DND-41 (cell line): ENCODE measurements at regions not wholly inside any gene's neighbourhood (a gene's known extent, or its start where the extent isn't known, plus 50 kb on each side); places are given as distances from the start of the nearest gene placed in this dataset.

Source experiments
- ATAC-seq: fragments of 200-7000 bp; cut with Tn5 transposase; 3 replicates; pipeline ENCODE4 v1.9.1; 2021; ENCODE audit warnings: low read depth; ENCODE audit not compliant: insufficient read depth
- DNase-seq: peaks from one replicate; pipeline ENCODE4 v3.0.0-alpha.2; 2020
- H2AFZ ChIP-seq: 2 replicates; pipeline ENCODE4 v1.6.0; 2012; ENCODE audit warnings: low read depth, low read length
- H3K27ac ChIP-seq: 2 replicates; pipeline ENCODE4 v1.5.1; 2012; ENCODE audit warnings: low read length, inconsistent platforms
- H3K27me3 ChIP-seq: fragments of 200-600 bp; sonication (generic); 2 replicates; pipeline ENCODE4 v1.6.0; 2012; ENCODE audit warnings: low read length, mild to moderate bottlenecking, inconsistent platforms; ENCODE audit not compliant: insufficient read depth, poor library complexity
- H3K36me3 ChIP-seq: 2 replicates; pipeline ENCODE4 v1.5.1; 2012; ENCODE audit warnings: low read length, inconsistent platforms; ENCODE audit not compliant: insufficient read depth
- H3K4me1 ChIP-seq: 2 replicates; pipeline ENCODE4 v1.5.1; 2012; ENCODE audit warnings: mild to moderate bottlenecking, low read length; ENCODE audit not compliant: insufficient read depth
- H3K4me2 ChIP-seq: 2 replicates; pipeline ENCODE4 v1.6.0; 2012; ENCODE audit warnings: mild to moderate bottlenecking, moderate library complexity, low read length, inconsistent platforms; ENCODE audit not compliant: insufficient read depth
- H3K4me3 ChIP-seq, 2 experiments: fragments of 200-600 bp in 1 of 2; shearing (Covaris generic) in 1 of 2; 2 replicates each; pipeline ENCODE4 v1.5.1; 2012 to 2016; ENCODE audit warnings: inconsistent platforms in 2 of 2, low read length in 2 of 2, mild to moderate bottlenecking in 2 of 2, low read depth in 1 of 2, moderate library complexity in 1 of 2
- H3K79me2 ChIP-seq: 2 replicates; pipeline ENCODE4 v1.6.0; 2012; ENCODE audit warnings: low read length, inconsistent platforms; ENCODE audit not compliant: insufficient read depth
- H3K9ac ChIP-seq: 2 replicates; pipeline ENCODE4 v1.6.0; 2012; ENCODE audit warnings: low read depth, mild to moderate bottlenecking, inconsistent platforms, low read length, moderate library complexity
- H3K9me3 ChIP-seq: 2 replicates; pipeline ENCODE4 v1.5.1; 2012; ENCODE audit warnings: low read length, moderate library complexity, mild to moderate bottlenecking, inconsistent platforms; ENCODE audit not compliant: insufficient read depth, severe bottlenecking
- H4K20me1 ChIP-seq: 2 replicates; pipeline ENCODE4 v1.6.0; 2012; ENCODE audit warnings: low read length; ENCODE audit not compliant: insufficient read depth
- EZH2 ChIP-seq: IDR thresholded peaks from 3 replicates; pipeline ENCODE4 v1.6.1; 2012; ENCODE audit warnings: borderline replicate concordance, low read depth, mild to moderate bottlenecking, moderate library complexity, low read length, inconsistent platforms; ENCODE audit not compliant: severe bottlenecking
- TF ChIP-seq, protein P1 (sequence below): IDR thresholded peaks from 2 replicates; pipeline ENCODE4 v1.5.1; 2012; ENCODE audit warnings: borderline replicate concordance, low read length, moderate library complexity, mild to moderate bottlenecking; ENCODE audit not compliant: poor library complexity, severe bottlenecking; ENCODE audit errors: extremely low read depth

DNA sequence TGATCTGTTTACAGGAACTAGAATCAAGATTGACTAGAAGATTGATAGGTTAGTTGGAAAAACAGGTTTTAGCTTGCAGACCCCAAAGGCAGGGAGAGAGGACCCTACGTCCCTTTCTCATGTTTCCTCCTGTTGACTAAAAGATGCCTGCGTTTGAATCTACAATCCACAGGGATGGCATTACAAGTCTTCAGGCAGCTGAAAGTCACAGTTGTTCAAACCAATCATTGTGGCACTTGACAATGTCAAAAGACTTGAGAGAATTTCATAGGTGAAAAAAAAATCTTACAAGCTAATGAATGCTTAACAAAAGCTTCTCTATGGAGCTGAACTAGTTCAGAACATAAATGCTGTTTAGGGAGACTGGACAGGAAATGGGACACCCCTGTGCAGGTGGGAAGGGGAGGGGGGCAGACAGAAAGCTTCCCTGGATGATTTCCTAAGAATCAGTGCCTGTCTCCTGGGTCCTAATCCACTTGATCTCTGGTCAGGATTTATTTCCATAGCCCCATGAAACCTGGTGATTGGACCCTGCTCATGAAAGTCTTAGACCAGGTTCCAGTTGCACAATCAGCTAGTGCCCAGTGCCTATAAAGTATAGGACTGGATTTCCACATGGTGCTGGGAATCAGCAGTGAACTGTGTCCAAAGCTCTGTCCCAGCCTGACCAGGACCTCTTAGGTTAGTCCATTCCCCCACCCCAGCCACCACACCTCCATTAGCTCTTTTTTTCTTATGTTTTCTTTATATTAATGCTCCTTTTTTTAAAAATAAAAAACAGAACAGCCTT, 91.6 kb upstream of the BCAR3 start:
- TF ChIP-seq EZH2, result no peak
- TF ChIP-seq, protein P1, sequence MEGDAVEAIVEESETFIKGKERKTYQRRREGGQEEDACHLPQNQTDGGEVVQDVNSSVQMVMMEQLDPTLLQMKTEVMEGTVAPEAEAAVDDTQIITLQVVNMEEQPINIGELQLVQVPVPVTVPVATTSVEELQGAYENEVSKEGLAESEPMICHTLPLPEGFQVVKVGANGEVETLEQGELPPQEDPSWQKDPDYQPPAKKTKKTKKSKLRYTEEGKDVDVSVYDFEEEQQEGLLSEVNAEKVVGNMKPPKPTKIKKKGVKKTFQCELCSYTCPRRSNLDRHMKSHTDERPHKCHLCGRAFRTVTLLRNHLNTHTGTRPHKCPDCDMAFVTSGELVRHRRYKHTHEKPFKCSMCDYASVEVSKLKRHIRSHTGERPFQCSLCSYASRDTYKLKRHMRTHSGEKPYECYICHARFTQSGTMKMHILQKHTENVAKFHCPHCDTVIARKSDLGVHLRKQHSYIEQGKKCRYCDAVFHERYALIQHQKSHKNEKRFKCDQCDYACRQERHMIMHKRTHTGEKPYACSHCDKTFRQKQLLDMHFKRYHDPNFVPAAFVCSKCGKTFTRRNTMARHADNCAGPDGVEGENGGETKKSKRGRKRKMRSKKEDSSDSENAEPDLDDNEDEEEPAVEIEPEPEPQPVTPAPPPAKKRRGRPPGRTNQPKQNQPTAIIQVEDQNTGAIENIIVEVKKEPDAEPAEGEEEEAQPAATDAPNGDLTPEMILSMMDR, result no peak
- no peak for DNase-seq
- no peaks in the 10 kb centered on the region for H3K79me2 ChIP-seq
- H2AFZ ChIP-seq, result no peak overlapping the region
- H3K36me3 ChIP-seq, result no peaks in the 10 kb centered on the region
- H4K20me1 ChIP-seq, result no peaks in the 10 kb centered on the region
- no peaks in the 10 kb centered on the region for H3K4me1 ChIP-seq
- no peak overlapping the region for H3K27ac ChIP-seq
- no peaks in the 10 kb centered on the region for H3K27me3 ChIP-seq
- H3K4me3 ChIP-seq, result no peak overlapping the region
- H3K9ac ChIP-seq, result no peak overlapping the region
- no peak overlapping the region for H3K4me2 ChIP-seq
- no peak for ATAC-seq
- H3K9me3 ChIP-seq, result no peaks in the 10 kb centered on the region

DNA sequence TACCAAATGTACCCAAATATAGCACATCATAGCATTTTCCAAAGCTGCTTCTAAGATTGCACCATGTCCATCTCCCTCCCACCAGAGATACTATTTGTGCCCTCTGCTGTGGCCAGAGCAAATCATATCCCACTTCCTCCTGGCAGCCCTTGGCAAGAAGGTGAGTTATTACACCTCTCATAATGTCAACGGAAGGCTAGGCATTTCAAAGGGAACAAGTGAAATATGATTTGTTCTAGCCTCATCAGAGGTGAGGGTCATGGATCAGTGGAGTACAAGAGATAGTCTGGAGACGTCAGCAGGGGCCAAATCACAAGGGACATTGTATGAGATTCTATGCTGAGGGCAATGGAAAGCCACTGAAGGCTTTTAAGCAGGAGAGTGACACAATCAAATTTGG, 90.2 kb upstream of the BCAR3 start:
- H3K79me2 ChIP-seq, result no peaks in the 10 kb centered on the region
- H3K27ac ChIP-seq, result no peak overlapping the region
- no peak overlapping the region for H3K4me2 ChIP-seq
- TF ChIP-seq, protein P1, result no peak
- no peak for TF ChIP-seq EZH2
- ATAC-seq, result no peak
- H3K4me1 ChIP-seq, result no peaks in the 10 kb centered on the region
- no peaks in the 10 kb centered on the region for H4K20me1 ChIP-seq
- H3K9ac ChIP-seq, result no peak overlapping the region
- H3K36me3 ChIP-seq, result no peaks in the 10 kb centered on the region
- no peak overlapping the region for H2AFZ ChIP-seq
- no peaks in the 10 kb centered on the region for H3K9me3 ChIP-seq
- no peaks in the 10 kb centered on the region for H3K27me3 ChIP-seq
- H3K4me3 ChIP-seq, result no peak overlapping the region
- DNase-seq, result no peak

DNA sequence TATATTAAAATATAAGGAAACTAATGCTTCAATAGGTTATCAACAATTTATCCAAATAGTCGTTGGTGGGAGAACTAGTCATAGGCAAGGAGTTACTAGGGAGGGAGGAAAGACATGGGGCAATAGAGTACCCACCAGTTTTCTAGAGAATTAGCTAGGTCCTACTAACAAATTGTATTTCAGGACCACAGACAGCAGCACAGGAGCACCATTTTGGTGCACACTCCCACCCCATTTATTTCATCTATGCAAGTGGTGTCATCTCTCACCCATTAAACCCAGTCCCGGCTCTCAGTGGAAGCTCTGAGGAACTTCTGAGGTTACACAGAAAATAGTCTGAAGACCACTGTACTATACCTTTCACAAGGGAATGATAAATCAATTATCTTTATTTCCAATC, 89.0 kb upstream of the BCAR3 start:
- H3K27ac ChIP-seq, result no peak overlapping the region
- H3K36me3 ChIP-seq, result no peaks in the 10 kb centered on the region
- no peaks in the 10 kb centered on the region for H3K79me2 ChIP-seq
- TF ChIP-seq EZH2, result no peak
- TF ChIP-seq, protein P1, result no peak
- no peak overlapping the region for H2AFZ ChIP-seq
- no peak overlapping the region for H3K4me3 ChIP-seq
- peak; percentile 58; the same call in 2 of the 3 replicates for ATAC-seq
- H4K20me1 ChIP-seq, result no peaks in the 10 kb centered on the region
- peak; percentile 28 for DNase-seq
- no peaks in the 10 kb centered on the region for H3K27me3 ChIP-seq
- H3K4me2 ChIP-seq, result no peak overlapping the region
- no peak overlapping the region for H3K9ac ChIP-seq
- no peaks in the 10 kb centered on the region for H3K4me1 ChIP-seq
- H3K9me3 ChIP-seq, result no peaks in the 10 kb centered on the region

DNA sequence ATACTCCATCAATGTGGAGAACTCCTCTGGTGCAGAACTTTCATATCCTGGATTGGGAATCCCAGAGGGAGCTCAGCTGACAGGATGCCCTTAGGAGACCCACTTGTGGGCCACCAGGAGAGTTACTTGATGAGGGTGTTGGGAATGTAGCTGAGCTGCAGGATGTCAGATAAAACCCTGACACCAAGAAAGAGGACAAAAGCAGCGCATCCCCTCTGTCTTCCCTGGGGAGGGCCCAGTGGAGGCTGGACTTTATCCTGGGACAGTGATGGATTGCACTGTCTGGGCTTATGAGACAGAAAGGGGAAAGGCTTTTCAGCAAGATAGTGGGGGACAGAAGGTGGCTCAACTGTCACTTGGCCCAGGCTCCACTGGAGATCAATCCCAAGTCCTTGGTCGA, 88.1 kb upstream of the BCAR3 start:
- no peak for ATAC-seq
- TF ChIP-seq EZH2, result no peak
- TF ChIP-seq, protein P1, result no peak
- Histone ChIP-seq H2AFZ (no peak overlapping the region), H3K27ac (no peak overlapping the region), H3K4me2 (no peak overlapping the region), H3K27me3 (no peaks in the 10 kb centered on the region), H3K4me1 (no peaks in the 10 kb centered on the region), H3K9ac (no peak overlapping the region), H3K79me2 (no peaks in the 10 kb centered on the region), H3K4me3 (no peak overlapping the region), H4K20me1 (no peaks in the 10 kb centered on the region), H3K36me3 (no peaks in the 10 kb centered on the region), H3K9me3 (no peaks in the 10 kb centered on the region)
- DNase-seq, result no peak
